B cell (primary cell): ENCODE measurements at regions not wholly inside any gene's neighbourhood (a gene's known extent, or its start where the extent isn't known, plus 50 kb on each side); places are given as distances from the start of the nearest gene placed in this dataset.

Experiments used
- ATAC-seq: fragments of 200-7000 bp; cut with Tn5 transposase; one replicate; pipeline ENCODE4 v1.10.0; 2021; ENCODE audit warnings: low read depth, mild to moderate bottlenecking, moderate number of reproducible peaks, moderate library complexity
- CTCF ChIA-PET: fragments of 350-600 bp; sonication (Branson Sonifier 250); formaldehyde crosslinking; loops from one replicate; lab custom pipeline; 2021; ENCODE audit warnings: antibody characterized with exemption, inconsistent platforms; lab: Charles Lee
- POLR2A ChIA-PET: fragments of 350-600 bp; sonication (Branson Sonifier 250); formaldehyde crosslinking; loops from one replicate; lab custom pipeline; 2021; ENCODE audit warnings: antibody characterized with exemption; lab: Charles Lee
- DNase-seq: peaks from one replicate; pipeline ENCODE4 v3.0.0; 2013
- H2AFZ ChIP-seq: 2 replicates; pipeline ENCODE4 v1.6.1; 2012; ENCODE audit warnings: mild to moderate bottlenecking, low read depth, low read length; ENCODE audit not compliant: insufficient read depth, poor library complexity, severe bottlenecking
- H3K27ac ChIP-seq, 2 donors: 1 replicate in 1 of 2; 2 replicates in 1 of 2; pipeline ENCODE4 v1.5.1; 2012 to 2013; ENCODE audit warnings: low read length in 2 of 2, mild to moderate bottlenecking in 2 of 2, moderate library complexity in 1 of 2
- H3K27me3 ChIP-seq, 4 experiments: fragments of 200-600 bp in 1 of 4; sonication (generic) in 1 of 4; replicated peaks in 1 of 4; 1 replicate in 2 of 4; 2 replicates in 2 of 4; pipeline versions ENCODE4 v1.6.1 to v1.7.0; 2013 to 2016; ENCODE audit warnings: low read length in 3 of 4, mild to moderate bottlenecking in 2 of 4, mixed read lengths in 1 of 4, moderate library complexity in 1 of 4; ENCODE audit not compliant: insufficient read depth in 4 of 4, control insufficient read depth in 3 of 4; ENCODE audit errors: control extremely low read depth in 1 of 4
- H3K36me3 ChIP-seq, 2 experiments: replicated peaks in 1 of 2; 1 replicate in 1 of 2; 2 replicates in 1 of 2; pipeline versions ENCODE4 v1.6.1 to v1.7.1; 2013; ENCODE audit warnings: low read length in 1 of 2; ENCODE audit not compliant: insufficient read depth in 2 of 2, control insufficient read depth in 1 of 2; ENCODE audit errors: control extremely low read depth in 1 of 2, extremely low read depth in 1 of 2
- H3K4me1 ChIP-seq, 2 donors: fragments of 200-600 bp in 1 of 2; sonication (generic) in 1 of 2; 1 replicate in 1 of 2; 2 replicates in 1 of 2; pipeline versions ENCODE4 v1.5.1 to v1.6.1; 2013 to 2017; ENCODE audit warnings: low read length in 2 of 2; ENCODE audit not compliant: control insufficient read depth in 2 of 2, insufficient read depth in 2 of 2
- H3K4me2 ChIP-seq: replicated peaks from 2 replicates; pipeline ENCODE3; 2012; ENCODE audit warnings: mild to moderate bottlenecking, low read depth, low read length; ENCODE audit not compliant: poor library complexity, severe bottlenecking
- H3K4me3 ChIP-seq, 5 experiments: fragments of 200-600 bp in 1 of 5; sonication (generic) in 1 of 5; 1 replicate in 3 of 5; 2 replicates in 2 of 5; pipeline versions ENCODE4 v1.5.1 to v1.7.0; 2011 to 2016; ENCODE audit warnings: low read length in 4 of 5, mild to moderate bottlenecking in 4 of 5, low read depth in 2 of 5, control low read depth in 1 of 5, moderate library complexity in 1 of 5; ENCODE audit not compliant: insufficient read depth in 1 of 5; ENCODE audit errors: control extremely low read depth in 1 of 5, extremely low read depth in 1 of 5
- H3K79me2 ChIP-seq: fragments of 200-600 bp; sonication (generic); one replicate; pipeline ENCODE4 v1.6.0; 2016; ENCODE audit warnings: low read length; ENCODE audit not compliant: control insufficient read depth, insufficient read depth
- H3K9ac ChIP-seq: fragments of 200-600 bp; sonication (generic); 2 replicates; pipeline ENCODE4 v1.6.1; 2017; ENCODE audit warnings: mild to moderate bottlenecking, low read length, moderate library complexity
- H3K9me3 ChIP-seq, 3 donors: one replicate each; pipeline versions ENCODE4 v1.6.1 to v1.7.1; 2013; ENCODE audit warnings: low read length in 2 of 3; ENCODE audit not compliant: control insufficient read depth in 2 of 3, insufficient read depth in 1 of 3; ENCODE audit errors: control extremely low read depth in 1 of 3
- H4K20me1 ChIP-seq: 2 replicates; pipeline ENCODE4 v1.6.0; 2012; ENCODE audit warnings: mild to moderate bottlenecking, low read length; ENCODE audit not compliant: insufficient read depth, control insufficient read depth, poor library complexity, severe bottlenecking
- H3K27ac Mint-ChIP-seq: one replicate; pipeline ENCODE4 v1.8.0; 2021; ENCODE audit warnings: mixed read lengths
- H3K27me3 Mint-ChIP-seq: one replicate; pipeline ENCODE4 v1.8.0; 2021; ENCODE audit warnings: mixed read lengths
- H3K4me1 Mint-ChIP-seq: one replicate; pipeline ENCODE4 v1.8.0; 2021; ENCODE audit warnings: mixed read lengths
- H3K4me3 Mint-ChIP-seq: one replicate; pipeline ENCODE4 v1.8.0; 2021; ENCODE audit warnings: mixed read lengths
- H3K9me3 Mint-ChIP-seq: one replicate; pipeline ENCODE4 v1.8.0; 2022; ENCODE audit warnings: mixed read lengths; ENCODE audit not compliant: insufficient read depth
- CTCF ChIP-seq: fragments of 200-600 bp; IDR thresholded peaks from one replicate; pipeline ENCODE4 v1.8.0; 2022; ENCODE audit warnings: antibody characterized with exemption, mild to moderate bottlenecking
- EZH2 ChIP-seq: IDR thresholded peaks from 2 replicates; pipeline ENCODE4 v1.6.1; 2012; ENCODE audit warnings: borderline replicate concordance, low read depth, mild to moderate bottlenecking, moderate library complexity, low read length; ENCODE audit not compliant: insufficient read depth, poor library complexity, severe bottlenecking
- WGBS: methylation state at CpG from one replicate; pipeline ENCODE4 v1.1.5; 2013; ENCODE audit warnings: missing lambda C conversion rate; ENCODE audit not compliant: insufficient coverage; 5-methylcytosine and 5-hydroxymethylcytosine counted together
- intact Hi-C: fragments of 100-400 bp; cut with micrococcal nuclease; formaldehyde crosslinking; loops from one replicate; pipeline ENCODE4 v1.10.0; 2022

- no peaks in the 10 kb centered on the region for H3K27me3 Mint-ChIP-seq
- no peak overlapping the region for H3K4me3 Mint-ChIP-seq
- WGBS = no CpG with 5 or more reads among the region's 2 CpGs
- Histone ChIP-seq H3K4me2 (no peak overlapping the region), H3K4me1 (no peaks in the 10 kb centered on the region), H3K4me3 (no peak overlapping the region), H3K9ac (no peak overlapping the region), H4K20me1 (no peaks in the 10 kb centered on the region), H3K36me3 (no peaks in the 10 kb centered on the region), H3K79me2 (no peaks in the 10 kb centered on the region), H3K9me3 (no peaks in the 10 kb centered on the region), H3K27me3 (no peaks in the 10 kb centered on the region), H2AFZ (no peak overlapping the region), H3K27ac (no peak overlapping the region)
- ChIA-PET CTCF (no interaction called here), POLR2A (no interaction called here)
- no peaks in the 10 kb centered on the region for H3K4me1 Mint-ChIP-seq
- no peak for TF ChIP-seq CTCF
- TF ChIP-seq EZH2 = no peak
- DNase-seq = no peak
- ATAC-seq = no peak
- no peak overlapping the region for H3K27ac Mint-ChIP-seq
- intact Hi-C loops = no loop called here
- no peaks in the 10 kb centered on the region for H3K9me3 Mint-ChIP-seq
These were observed 245.2 kb downstream of the KCNC2 start for GRCh38 chr12:74964390-74964789.

GRCh38 chr12:74971201-74971600, 238.4 kb downstream of the KCNC2 start:
- POLR2A ChIA-PET = no interaction called here

More at GRCh38 chr12:74971201-74971600, 238.4 kb downstream of the KCNC2 start:
- Histone ChIP-seq H3K9me3 (no peaks in the 10 kb centered on the region), H2AFZ (no peak overlapping the region), H3K4me3 (no peak overlapping the region), H4K20me1 (no peaks in the 10 kb centered on the region), H3K36me3 (no peaks in the 10 kb centered on the region), H3K27me3 (no peaks in the 10 kb centered on the region), H3K79me2 (no peaks in the 10 kb centered on the region), H3K4me2 (no peak overlapping the region), H3K27ac (no peak overlapping the region), H3K4me1 (no peaks in the 10 kb centered on the region), H3K9ac (no peak overlapping the region)
- CTCF ChIA-PET = no interaction called here
- WGBS = no CpG with 5 or more reads among the region's 1 CpG
- Mint-ChIP-seq H3K27ac (no peak overlapping the region), H3K9me3 (no peaks in the 10 kb centered on the region), H3K4me3 (no peak overlapping the region), H3K27me3 (no peaks in the 10 kb centered on the region), H3K4me1 (no peaks in the 10 kb centered on the region)
- no peak for TF ChIP-seq CTCF
- no peak for TF ChIP-seq EZH2
- intact Hi-C loops = no loop called here
- DNase-seq = no peak
- no peak for ATAC-seq
